Astrocyte (in vitro differentiated cells and primary cell): ENCODE measurements at regions not wholly inside any gene's neighbourhood (a gene's known extent, or its start where the extent isn't known, plus 50 kb on each side); places are given as distances from the start of the nearest gene placed in this dataset.

Source experiments
- DNase-seq: peaks from one replicate; pipeline ENCODE4 v3.0.0-alpha.2; 2010; ENCODE audit warnings: low read depth
- FAIRE-seq: peaks from 2 replicates; lab custom pipeline; 2011; peaks lifted over from hg19 to GRCh38; lab: Jason Lieb, UNC
- H2AFZ ChIP-seq: 2 replicates; pipeline ENCODE4 v1.6.0; 2012; ENCODE audit warnings: low read depth, low read length, inconsistent platforms
- H3K27ac ChIP-seq: 2 replicates; pipeline ENCODE4 v1.5.1; 2011; ENCODE audit warnings: low read depth, low read length, inconsistent platforms
- H3K27me3 ChIP-seq: 2 replicates; pipeline ENCODE4 v1.6.0; 2011; ENCODE audit warnings: low read length, inconsistent platforms; ENCODE audit not compliant: insufficient read depth
- H3K36me3 ChIP-seq: 2 replicates; pipeline ENCODE4 v1.5.1; 2011; ENCODE audit warnings: low read length, inconsistent platforms; ENCODE audit not compliant: insufficient read depth
- H3K4me1 ChIP-seq: 2 replicates; pipeline ENCODE4 v1.5.1; 2011; ENCODE audit warnings: low read length, inconsistent platforms; ENCODE audit not compliant: insufficient read depth
- H3K4me2 ChIP-seq: 2 replicates; pipeline ENCODE4 v1.6.0; 2012; ENCODE audit warnings: low read length, inconsistent platforms
- H3K4me3 ChIP-seq: 2 replicates; pipeline ENCODE4 v1.5.1; 2011; ENCODE audit warnings: low read depth, mild to moderate bottlenecking, low read length, inconsistent platforms; ENCODE audit not compliant: insufficient read depth
- H3K79me2 ChIP-seq: 2 replicates; pipeline ENCODE4 v1.6.0; 2012; ENCODE audit warnings: mild to moderate bottlenecking, low read length, inconsistent platforms; ENCODE audit not compliant: insufficient read depth
- H3K9ac ChIP-seq: 2 replicates; pipeline ENCODE4 v1.6.0; 2012; ENCODE audit warnings: mild to moderate bottlenecking, low read length, inconsistent platforms
- H3K9me3 ChIP-seq: 2 replicates; pipeline ENCODE4 v1.5.1; 2012; ENCODE audit warnings: low read depth, mild to moderate bottlenecking, low read length, inconsistent platforms; ENCODE audit not compliant: insufficient read depth
- H4K20me1 ChIP-seq: 2 replicates; pipeline ENCODE4 v1.6.0; 2012; ENCODE audit warnings: low read length, inconsistent platforms; ENCODE audit not compliant: insufficient read depth
- H3K27ac Mint-ChIP-seq: one replicate; pipeline ENCODE4 v1.8.0; 2021; ENCODE audit warnings: mild to moderate bottlenecking, mixed read lengths; ENCODE audit not compliant: unreplicated experiment
- H3K27me3 Mint-ChIP-seq: one replicate; pipeline ENCODE4 v1.8.0; 2021; ENCODE audit warnings: low read depth, mixed read lengths; ENCODE audit not compliant: unreplicated experiment
- H3K36me3 Mint-ChIP-seq: one replicate; pipeline ENCODE4 v1.8.0; 2021; ENCODE audit warnings: low read depth, mixed read lengths; ENCODE audit not compliant: unreplicated experiment
- H3K4me1 Mint-ChIP-seq: one replicate; pipeline ENCODE4 v1.8.0; 2021; ENCODE audit warnings: low read depth, mixed read lengths; ENCODE audit not compliant: unreplicated experiment
- H3K4me3 Mint-ChIP-seq: one replicate; pipeline ENCODE4 v1.8.0; 2021; ENCODE audit warnings: mild to moderate bottlenecking, moderate library complexity, mixed read lengths; ENCODE audit not compliant: unreplicated experiment
- H3K9me3 Mint-ChIP-seq: one replicate; pipeline ENCODE4 v1.8.0; 2021; ENCODE audit warnings: mild to moderate bottlenecking, mixed read lengths; ENCODE audit not compliant: unreplicated experiment
- EZH2 ChIP-seq: IDR thresholded peaks from 2 replicates; pipeline ENCODE4 v1.6.1; 2012; ENCODE audit warnings: mild to moderate bottlenecking, low read length, inconsistent platforms; ENCODE audit not compliant: insufficient read depth
- TF ChIP-seq, protein P1 (sequence below): IDR thresholded peaks from 2 replicates; pipeline ENCODE4 v1.5.1; 2011; ENCODE audit warnings: low read depth, mild to moderate bottlenecking, inconsistent platforms, low read length, moderate library complexity; ENCODE audit not compliant: insufficient read depth

DNA sequence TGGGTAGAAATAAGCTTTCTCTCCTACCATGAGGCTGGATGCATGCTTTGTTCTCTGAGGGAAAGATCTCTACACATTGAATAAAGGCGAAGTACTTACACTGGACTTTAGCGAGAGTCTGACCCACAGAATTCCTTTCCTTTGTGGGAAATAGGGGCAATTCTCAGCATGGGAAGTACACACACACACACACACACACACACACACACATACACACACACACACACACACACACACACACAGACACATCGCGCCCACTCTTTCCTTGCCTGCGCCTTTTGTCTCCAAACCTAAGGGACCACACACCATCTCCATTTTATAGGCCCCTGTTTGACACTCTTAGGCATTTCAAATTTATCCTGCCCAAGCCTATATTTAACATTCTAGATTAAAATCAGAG lies 83.8 kb downstream of the LUZP4 start:
- Histone ChIP-seq H3K27me3 (no peaks in the 10 kb centered on the region), H3K4me3 (no peak overlapping the region), H3K27ac (no peak overlapping the region), H3K9me3 (no peaks in the 10 kb centered on the region), H3K9ac (no peak overlapping the region), H3K4me2 (no peak overlapping the region), H3K36me3 (no peaks in the 10 kb centered on the region), H3K79me2 (no peaks in the 10 kb centered on the region), H2AFZ (no peak overlapping the region), H4K20me1 (no peaks in the 10 kb centered on the region), H3K4me1 (peaks cover 17% of the 10 kb centered on the region)
- Mint-ChIP-seq H3K9me3 (no peaks in the 10 kb centered on the region), H3K36me3 (no peaks in the 10 kb centered on the region), H3K27me3 (no peaks in the 10 kb centered on the region), H3K4me1 (peaks cover 14% of the 10 kb centered on the region), H3K27ac (peak overlapping the region; percentile 47), H3K4me3 (no peak overlapping the region)
- DNase-seq (no peak), FAIRE-seq (no peak)
- TF ChIP-seq EZH2 = no peak
- TF ChIP-seq, protein P1, sequence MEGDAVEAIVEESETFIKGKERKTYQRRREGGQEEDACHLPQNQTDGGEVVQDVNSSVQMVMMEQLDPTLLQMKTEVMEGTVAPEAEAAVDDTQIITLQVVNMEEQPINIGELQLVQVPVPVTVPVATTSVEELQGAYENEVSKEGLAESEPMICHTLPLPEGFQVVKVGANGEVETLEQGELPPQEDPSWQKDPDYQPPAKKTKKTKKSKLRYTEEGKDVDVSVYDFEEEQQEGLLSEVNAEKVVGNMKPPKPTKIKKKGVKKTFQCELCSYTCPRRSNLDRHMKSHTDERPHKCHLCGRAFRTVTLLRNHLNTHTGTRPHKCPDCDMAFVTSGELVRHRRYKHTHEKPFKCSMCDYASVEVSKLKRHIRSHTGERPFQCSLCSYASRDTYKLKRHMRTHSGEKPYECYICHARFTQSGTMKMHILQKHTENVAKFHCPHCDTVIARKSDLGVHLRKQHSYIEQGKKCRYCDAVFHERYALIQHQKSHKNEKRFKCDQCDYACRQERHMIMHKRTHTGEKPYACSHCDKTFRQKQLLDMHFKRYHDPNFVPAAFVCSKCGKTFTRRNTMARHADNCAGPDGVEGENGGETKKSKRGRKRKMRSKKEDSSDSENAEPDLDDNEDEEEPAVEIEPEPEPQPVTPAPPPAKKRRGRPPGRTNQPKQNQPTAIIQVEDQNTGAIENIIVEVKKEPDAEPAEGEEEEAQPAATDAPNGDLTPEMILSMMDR = no peak

DNA sequence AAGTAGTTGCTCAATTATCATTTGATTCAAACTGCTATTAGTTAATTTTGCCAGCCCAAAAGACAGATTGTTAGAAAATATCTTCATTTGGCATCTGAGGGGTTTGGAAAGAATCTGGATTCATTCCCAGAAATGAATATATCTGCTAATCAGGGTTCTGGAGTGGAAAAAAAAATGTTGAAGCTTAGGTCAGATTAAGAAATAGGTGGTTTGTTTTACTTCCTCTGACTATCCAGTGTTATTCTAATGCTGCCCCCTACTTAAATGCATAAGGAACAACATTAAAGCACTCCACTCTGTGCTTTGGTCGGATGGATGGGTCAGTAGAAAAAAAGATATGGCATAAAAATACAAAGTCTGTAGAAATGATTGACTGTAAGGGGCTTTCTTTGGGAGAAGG lies 89.0 kb downstream of the LUZP4 start:
- TF ChIP-seq, protein P1 = peak; percentile 5
- TF ChIP-seq EZH2 = no peak

DNA sequence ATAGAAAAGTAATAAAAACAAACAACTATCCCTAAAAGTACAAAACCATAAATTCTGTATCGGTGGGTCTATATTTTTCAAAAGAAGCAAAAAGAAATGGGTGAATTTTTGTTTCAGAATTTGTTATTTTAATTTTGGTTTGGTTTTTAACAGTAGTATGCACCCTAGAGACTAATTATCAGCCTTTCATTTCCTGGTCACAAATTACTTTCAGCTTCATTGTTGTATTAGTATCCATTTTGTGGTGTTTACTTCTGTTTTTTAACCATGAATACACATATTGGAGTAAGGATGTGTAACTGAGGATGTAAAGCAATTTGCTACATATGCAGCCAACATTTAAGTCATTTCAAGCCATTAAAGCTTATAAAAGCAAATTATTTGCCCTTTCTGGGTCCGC lies 97.8 kb downstream of the LUZP4 start:
- no peak overlapping the region for H3K9ac ChIP-seq
- no peaks in the 10 kb centered on the region for H3K4me1 ChIP-seq
- DNase-seq (no peak), FAIRE-seq (peak; percentile 68)
- H3K27me3 Mint-ChIP-seq = no peaks in the 10 kb centered on the region
- no peaks in the 10 kb centered on the region for H3K9me3 Mint-ChIP-seq
- peaks cover 2% of the 10 kb centered on the region for H3K4me1 Mint-ChIP-seq
- H3K9me3 ChIP-seq = no peaks in the 10 kb centered on the region
- H3K4me3 Mint-ChIP-seq = no peak overlapping the region
- H3K36me3 Mint-ChIP-seq = no peaks in the 10 kb centered on the region
- no peak overlapping the region for H3K4me3 ChIP-seq
- H3K27ac Mint-ChIP-seq = no peak overlapping the region
- H4K20me1 ChIP-seq = no peaks in the 10 kb centered on the region
- no peaks in the 10 kb centered on the region for H3K27me3 ChIP-seq
- H3K4me2 ChIP-seq = no peak overlapping the region
- TF ChIP-seq EZH2 = no peak
- TF ChIP-seq, protein P1 = no peak
- no peaks in the 10 kb centered on the region for H3K36me3 ChIP-seq
- no peak overlapping the region for H3K27ac ChIP-seq
- H3K79me2 ChIP-seq = no peaks in the 10 kb centered on the region
- H2AFZ ChIP-seq = no peak overlapping the region

More for the DNA sequence above, 89.0 kb downstream of the LUZP4 start:
- no peak overlapping the region for H2AFZ ChIP-seq
- H3K4me3 ChIP-seq = no peak overlapping the region
- no peaks in the 10 kb centered on the region for H3K27me3 Mint-ChIP-seq
- H3K4me2 ChIP-seq = no peak overlapping the region
- no peak overlapping the region for H3K4me3 Mint-ChIP-seq
- H3K9ac ChIP-seq = no peak overlapping the region
- H3K9me3 ChIP-seq = no peaks in the 10 kb centered on the region
- peak; percentile 58 for DNase-seq
- no peaks in the 10 kb centered on the region for H3K27me3 ChIP-seq
- no peaks in the 10 kb centered on the region for H3K79me2 ChIP-seq
- H3K36me3 Mint-ChIP-seq = no peaks in the 10 kb centered on the region
- H3K27ac ChIP-seq = no peak overlapping the region
- no peak overlapping the region for H3K27ac Mint-ChIP-seq
- H3K9me3 Mint-ChIP-seq = no peaks in the 10 kb centered on the region
- H3K4me1 Mint-ChIP-seq = peaks cover 2% of the 10 kb centered on the region
- no peak for FAIRE-seq
- H3K4me1 ChIP-seq = peaks cover 6% of the 10 kb centered on the region
- no peaks in the 10 kb centered on the region for H3K36me3 ChIP-seq
- no peaks in the 10 kb centered on the region for H4K20me1 ChIP-seq
